ENCODE measurements at regions not wholly inside any gene's neighbourhood (a gene's known extent, or its start where the extent isn't known, plus 50 kb on each side); places are given as distances from the start of the nearest gene placed in this dataset.

DNA sequence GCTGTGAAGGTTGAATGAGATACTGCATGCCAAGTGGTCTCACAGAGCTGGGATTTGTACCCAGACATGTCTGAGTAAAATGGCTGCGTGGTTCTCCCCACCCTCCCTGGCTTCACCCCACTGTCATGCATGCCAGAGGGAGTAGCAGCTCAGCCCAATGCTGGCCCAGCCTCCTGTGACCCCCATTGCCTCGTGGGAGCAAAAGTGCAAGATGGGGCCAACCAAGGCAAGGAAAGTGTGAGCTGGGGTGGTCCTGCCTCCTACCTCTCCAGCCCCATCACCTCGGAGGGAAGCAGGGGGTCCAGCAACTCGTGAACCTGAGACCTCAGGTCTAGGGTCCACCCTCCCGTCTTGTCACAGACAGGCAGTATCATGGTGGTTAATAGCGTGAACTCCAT lies 209.8 kb upstream of the GRIK3 start:
- no peak overlapping the region for H3K4me3 ChIP-seq (ENCODE audit: low read length)
- no peaks in the 10 kb centered on the region for H3K9me3 ChIP-seq (ENCODE audit: insufficient read depth, low read depth, low read length)
- H3K9ac ChIP-seq (ENCODE audit: low read depth, low read length) = no peak overlapping the region
- peaks cover 18% of the 10 kb centered on the region; the same call in 1 of the 2 replicates for H3K27me3 ChIP-seq (ENCODE audit: insufficient read depth, low read length)
- H3K27ac ChIP-seq (ENCODE audit: low read length) = no peak overlapping the region
- H3K4me1 ChIP-seq (ENCODE audit: insufficient read depth, low read length) = peaks cover 11% of the 10 kb centered on the region; the same call in 1 of the 2 replicates
- no peaks in the 10 kb centered on the region for H3K36me3 ChIP-seq (ENCODE audit: insufficient read depth, low read depth, low read length)

DNA sequence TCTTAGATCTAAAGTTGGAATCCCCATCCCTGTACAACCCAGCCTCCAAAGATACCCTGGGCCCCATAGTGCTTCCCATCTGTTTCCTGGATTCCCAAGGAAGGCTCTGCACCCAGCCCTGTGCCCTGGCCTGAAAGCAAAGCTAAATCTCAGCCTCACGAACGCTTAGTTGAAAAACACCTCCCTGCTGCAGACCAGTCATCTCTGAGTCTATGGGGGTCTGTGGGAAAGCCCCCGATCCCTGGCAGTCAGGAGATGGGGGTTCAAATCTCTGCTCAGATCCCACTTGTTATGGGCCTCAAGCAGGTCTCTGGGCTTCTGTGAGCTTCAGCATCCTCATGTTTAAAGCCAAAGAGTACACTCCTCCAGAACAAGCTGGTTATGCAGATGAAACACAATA lies 210.5 kb upstream of the GRIK3 start:
- Histone ChIP-seq H3K4me3 (ENCODE audit: low read length) (no peak overlapping the region), H3K27me3 (ENCODE audit: insufficient read depth, low read length) (peaks cover 18% of the 10 kb centered on the region; the same call in 1 of the 2 replicates), H3K4me1 (ENCODE audit: insufficient read depth, low read length) (peaks cover 11% of the 10 kb centered on the region; the same call in 1 of the 2 replicates), H3K36me3 (ENCODE audit: insufficient read depth, low read depth, low read length) (no peaks in the 10 kb centered on the region), H3K9ac (ENCODE audit: low read depth, low read length) (no peak overlapping the region), H3K9me3 (ENCODE audit: insufficient read depth, low read depth, low read length) (no peaks in the 10 kb centered on the region), H3K27ac (ENCODE audit: low read length) (no peak overlapping the region)

DNA sequence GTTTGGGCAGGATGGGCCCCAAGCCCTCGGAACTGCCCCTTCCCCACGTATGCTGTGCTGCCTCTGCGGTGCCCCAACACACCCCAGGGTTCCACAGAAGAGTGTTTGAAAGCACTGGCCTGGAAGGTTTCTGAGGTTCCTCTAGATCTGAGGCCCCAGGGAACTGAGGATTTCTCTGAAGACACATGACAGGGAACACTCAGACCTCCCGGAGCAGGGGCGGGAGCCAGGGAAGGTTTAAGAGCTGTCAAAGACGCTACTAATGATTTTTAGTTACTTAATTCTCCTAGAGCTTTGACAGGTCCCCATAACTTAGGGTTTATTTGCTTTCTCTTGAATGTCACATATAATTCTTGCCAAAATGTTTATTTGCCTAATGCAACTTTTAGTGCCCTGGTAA lies 212.3 kb upstream of the GRIK3 start:
- Histone ChIP-seq H3K4me1 (ENCODE audit: insufficient read depth, low read length) (peaks cover 11% of the 10 kb centered on the region; the same call in 1 of the 2 replicates), H3K4me3 (ENCODE audit: low read length) (no peak overlapping the region), H3K9ac (ENCODE audit: low read depth, low read length) (no peak overlapping the region), H3K27ac (ENCODE audit: low read length) (no peak overlapping the region), H3K36me3 (ENCODE audit: insufficient read depth, low read depth, low read length) (no peaks in the 10 kb centered on the region), H3K9me3 (ENCODE audit: insufficient read depth, low read depth, low read length) (no peaks in the 10 kb centered on the region), H3K27me3 (ENCODE audit: insufficient read depth, low read length) (peaks cover 11% of the 10 kb centered on the region; the same call in 1 of the 2 replicates)

DNA sequence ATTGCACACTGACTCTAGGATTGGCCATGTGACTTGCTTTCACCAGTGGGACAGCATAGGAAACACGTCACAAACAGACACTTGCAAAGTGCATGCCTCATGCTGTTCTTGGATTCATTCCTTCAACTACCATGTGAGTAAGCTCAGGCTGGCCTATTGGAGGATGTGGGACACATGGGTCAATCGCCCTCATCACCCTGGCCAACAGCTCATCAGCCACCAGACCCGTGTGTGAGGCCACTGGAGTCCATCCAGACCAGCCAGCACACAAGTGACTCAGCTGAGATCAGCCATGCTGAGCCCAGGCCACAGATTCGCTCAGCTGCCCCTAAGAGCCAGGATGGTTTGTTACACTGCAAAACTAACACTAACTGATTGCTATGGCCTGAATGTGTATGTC lies 216.1 kb upstream of the GRIK3 start:
- Histone ChIP-seq H3K4me1 (ENCODE audit: insufficient read depth, low read length) (no peaks in the 10 kb centered on the region; the same call in 1 of the 2 replicates), H3K4me3 (ENCODE audit: low read length) (no peak overlapping the region), H3K9me3 (ENCODE audit: insufficient read depth, low read depth, low read length) (no peaks in the 10 kb centered on the region), H3K27ac (ENCODE audit: low read length) (no peak overlapping the region), H3K27me3 (ENCODE audit: insufficient read depth, low read length) (peaks cover 8% of the 10 kb centered on the region), H3K36me3 (ENCODE audit: insufficient read depth, low read depth, low read length) (no peaks in the 10 kb centered on the region), H3K9ac (ENCODE audit: low read depth, low read length) (no peak overlapping the region)

DNA sequence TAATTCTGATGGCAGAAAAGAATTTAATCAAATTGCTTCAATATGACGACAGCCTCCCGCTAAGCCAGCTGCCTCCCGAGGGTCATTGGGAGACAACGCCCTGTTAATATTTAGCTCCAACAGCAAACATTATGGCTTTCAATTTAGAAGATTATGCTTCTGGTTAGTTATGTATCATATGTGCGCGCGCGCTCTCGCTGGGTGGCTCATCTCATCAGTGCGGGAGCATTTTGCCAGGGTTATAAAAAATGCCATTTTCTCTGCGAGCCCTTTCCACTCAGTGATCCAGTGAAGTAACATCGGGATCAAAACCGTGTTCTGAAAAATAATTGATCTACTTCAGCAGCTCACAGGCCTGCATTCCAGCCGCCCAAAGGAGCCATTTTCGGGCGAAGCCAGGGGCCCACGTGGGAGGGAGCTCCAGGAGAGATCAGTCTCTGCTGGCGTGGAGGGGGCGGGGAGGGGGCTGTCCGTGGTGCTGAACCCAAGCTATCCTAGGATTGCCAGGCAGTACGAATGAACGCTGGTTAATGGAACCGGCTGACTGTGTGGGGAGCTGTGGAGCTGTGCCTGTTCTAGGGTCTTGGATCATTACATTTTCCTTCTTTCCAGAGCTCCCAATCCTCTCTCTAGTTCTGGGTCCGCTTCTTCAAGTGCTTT lies 219.1 kb upstream of the ZC3H12A start:
- Histone ChIP-seq H3K4me3 (ENCODE audit: low read length) (peak overlapping the region; percentile 59), H3K27ac (ENCODE audit: low read length) (no peak overlapping the region), H3K4me1 (ENCODE audit: insufficient read depth, low read length) (peaks cover 5% of the 10 kb centered on the region; the same call in 1 of the 2 replicates), H3K27me3 (ENCODE audit: insufficient read depth, low read length) (peaks cover 14% of the 10 kb centered on the region), H3K9ac (ENCODE audit: low read depth, low read length) (no peak overlapping the region), H3K9me3 (ENCODE audit: insufficient read depth, low read depth, low read length) (no peaks in the 10 kb centered on the region), H3K36me3 (ENCODE audit: insufficient read depth, low read depth, low read length) (no peaks in the 10 kb centered on the region)

DNA sequence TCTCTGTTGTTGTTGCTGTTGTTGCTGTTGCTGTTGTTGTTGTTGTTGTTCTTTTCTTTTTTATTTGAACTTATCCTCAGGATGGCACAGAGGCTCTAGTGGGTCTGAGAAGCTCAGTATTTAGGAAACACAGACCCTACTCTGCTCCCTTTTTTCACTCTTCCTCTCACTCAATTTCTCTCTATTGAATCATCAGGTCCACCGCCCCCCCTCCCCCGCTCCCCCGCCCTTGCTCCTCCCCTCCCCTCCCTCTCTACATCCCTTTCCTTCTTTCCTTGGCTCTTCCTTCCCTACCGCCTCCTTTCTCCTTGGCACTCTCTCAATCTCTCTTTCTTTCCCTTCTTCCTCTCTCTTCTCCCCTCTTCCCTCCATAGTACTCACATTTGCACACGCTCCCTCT lies 218.5 kb upstream of the ZC3H12A start:
- H3K9ac ChIP-seq (ENCODE audit: low read depth, low read length) = no peak overlapping the region
- H3K27me3 ChIP-seq (ENCODE audit: insufficient read depth, low read length) = peaks cover 14% of the 10 kb centered on the region
- no peaks in the 10 kb centered on the region for H3K9me3 ChIP-seq (ENCODE audit: insufficient read depth, low read depth, low read length)
- H3K4me1 ChIP-seq (ENCODE audit: insufficient read depth, low read length) = peaks cover 5% of the 10 kb centered on the region; the same call in 1 of the 2 replicates
- peak overlapping the region; percentile 57 for H3K4me3 ChIP-seq (ENCODE audit: low read length)
- H3K36me3 ChIP-seq (ENCODE audit: insufficient read depth, low read depth, low read length) = no peaks in the 10 kb centered on the region
- H3K27ac ChIP-seq (ENCODE audit: low read length) = no peak overlapping the region

DNA sequence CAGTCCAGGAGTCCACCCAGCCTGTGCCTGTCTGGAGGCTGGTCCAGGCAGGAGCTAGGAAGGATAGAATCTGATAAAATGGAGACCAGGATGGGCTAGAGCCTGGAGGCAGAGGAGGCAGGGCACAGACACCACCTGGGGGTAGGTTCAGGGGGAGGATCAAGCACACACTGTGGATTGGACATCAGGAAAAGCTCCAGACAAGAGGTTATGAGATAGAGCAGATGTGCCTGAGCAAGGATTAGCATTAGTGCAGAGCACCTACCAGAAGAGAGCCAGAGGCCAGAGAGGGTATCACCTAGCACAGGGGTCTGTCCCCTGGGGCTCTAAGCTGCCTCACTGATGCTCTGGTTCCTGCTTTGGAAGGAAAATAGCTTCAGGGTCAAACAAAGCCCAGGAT lies 216.7 kb upstream of the ZC3H12A start:
- Histone ChIP-seq H3K9ac (ENCODE audit: low read depth, low read length) (no peak overlapping the region), H3K27me3 (ENCODE audit: insufficient read depth, low read length) (peaks cover 14% of the 10 kb centered on the region), H3K4me1 (ENCODE audit: insufficient read depth, low read length) (peaks cover 5% of the 10 kb centered on the region; the same call in 1 of the 2 replicates), H3K4me3 (ENCODE audit: low read length) (no peak overlapping the region), H3K9me3 (ENCODE audit: insufficient read depth, low read depth, low read length) (no peaks in the 10 kb centered on the region), H3K27ac (ENCODE audit: low read length) (no peak overlapping the region), H3K36me3 (ENCODE audit: insufficient read depth, low read depth, low read length) (no peaks in the 10 kb centered on the region)

DNA sequence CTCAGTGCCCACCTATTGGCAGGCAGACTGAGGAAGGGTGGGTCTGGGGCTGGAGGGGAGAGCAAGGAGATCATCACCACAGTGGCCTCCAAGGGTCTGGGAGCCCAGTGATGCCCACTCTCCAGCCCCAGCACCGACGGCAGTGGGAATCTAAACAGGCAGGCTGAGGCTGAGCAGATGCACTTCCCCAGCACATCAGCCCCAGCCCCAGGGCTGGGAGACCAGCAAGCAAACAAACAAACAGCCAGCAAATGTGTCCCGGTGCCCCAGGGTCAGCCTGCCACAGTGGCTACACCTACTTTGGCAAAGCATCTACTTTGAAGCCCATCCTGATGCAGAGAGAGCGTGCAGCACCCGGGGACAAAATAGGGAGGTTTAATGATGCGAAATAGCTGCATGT lies 216.3 kb upstream of the ZC3H12A start:
- Histone ChIP-seq H3K9ac (ENCODE audit: low read depth, low read length) (no peak overlapping the region), H3K27me3 (ENCODE audit: insufficient read depth, low read length) (peaks cover 14% of the 10 kb centered on the region), H3K9me3 (ENCODE audit: insufficient read depth, low read depth, low read length) (no peaks in the 10 kb centered on the region), H3K27ac (ENCODE audit: low read length) (no peak overlapping the region), H3K4me3 (ENCODE audit: low read length) (no peak overlapping the region), H3K4me1 (ENCODE audit: insufficient read depth, low read length) (peaks cover 5% of the 10 kb centered on the region; the same call in 1 of the 2 replicates), H3K36me3 (ENCODE audit: insufficient read depth, low read depth, low read length) (no peaks in the 10 kb centered on the region)

DNA sequence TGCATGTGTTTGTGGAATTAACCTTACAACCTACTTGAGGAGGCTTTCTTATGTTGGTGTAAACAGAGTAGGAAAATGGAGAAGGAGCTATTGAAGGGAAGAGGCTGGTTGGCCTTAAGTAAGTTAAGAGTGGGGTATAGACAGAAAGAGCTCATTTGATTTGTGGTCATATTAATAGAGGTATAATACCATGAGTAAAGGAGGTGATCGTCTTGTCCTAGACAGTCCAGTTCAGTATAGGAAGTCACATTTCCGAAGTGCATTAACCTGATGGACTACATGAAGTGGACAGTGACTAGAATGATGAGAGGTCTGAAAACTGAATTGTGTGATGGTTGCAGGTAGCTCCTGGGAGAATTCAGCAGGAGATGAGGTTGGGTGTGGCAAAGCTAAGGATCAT lies 215.4 kb upstream of the ZC3H12A start:
- Histone ChIP-seq H3K27me3 (ENCODE audit: insufficient read depth, low read length) (peaks cover 14% of the 10 kb centered on the region), H3K9ac (ENCODE audit: low read depth, low read length) (no peak overlapping the region), H3K36me3 (ENCODE audit: insufficient read depth, low read depth, low read length) (no peaks in the 10 kb centered on the region), H3K9me3 (ENCODE audit: insufficient read depth, low read depth, low read length) (no peaks in the 10 kb centered on the region), H3K4me3 (ENCODE audit: low read length) (no peak overlapping the region), H3K27ac (ENCODE audit: low read length) (no peak overlapping the region), H3K4me1 (ENCODE audit: insufficient read depth, low read length) (peaks cover 5% of the 10 kb centered on the region; the same call in 1 of the 2 replicates)

DNA sequence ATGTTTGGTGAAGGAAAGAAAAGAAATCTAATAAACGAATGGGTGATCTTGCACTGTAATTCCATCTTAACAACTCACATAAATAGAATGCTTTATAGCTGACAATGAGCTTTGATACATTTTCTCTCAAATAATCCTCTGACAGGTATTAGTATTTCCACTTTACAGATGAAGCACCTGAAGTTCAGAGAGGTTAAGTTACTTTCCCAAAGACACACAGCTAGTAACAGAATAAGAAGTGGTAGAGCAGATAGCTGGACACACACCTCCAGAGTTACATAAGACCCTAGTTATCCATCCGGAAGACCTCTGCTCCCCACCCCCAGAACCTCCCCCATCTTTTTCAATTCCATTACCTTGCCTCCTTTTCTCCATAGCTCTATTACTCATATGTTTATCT lies 213.3 kb upstream of the ZC3H12A start:
- H3K9me3 ChIP-seq (ENCODE audit: insufficient read depth, low read depth, low read length) = no peaks in the 10 kb centered on the region
- H3K4me1 ChIP-seq (ENCODE audit: insufficient read depth, low read length) = peaks cover 3% of the 10 kb centered on the region; the same call in 1 of the 2 replicates
- H3K4me3 ChIP-seq (ENCODE audit: low read length) = no peak overlapping the region
- H3K27ac ChIP-seq (ENCODE audit: low read length) = no peak overlapping the region
- no peaks in the 10 kb centered on the region for H3K36me3 ChIP-seq (ENCODE audit: insufficient read depth, low read depth, low read length)
- no peak overlapping the region for H3K9ac ChIP-seq (ENCODE audit: low read depth, low read length)
- peaks cover 5% of the 10 kb centered on the region; the same call in 1 of the 2 replicates for H3K27me3 ChIP-seq (ENCODE audit: insufficient read depth, low read length)

DNA sequence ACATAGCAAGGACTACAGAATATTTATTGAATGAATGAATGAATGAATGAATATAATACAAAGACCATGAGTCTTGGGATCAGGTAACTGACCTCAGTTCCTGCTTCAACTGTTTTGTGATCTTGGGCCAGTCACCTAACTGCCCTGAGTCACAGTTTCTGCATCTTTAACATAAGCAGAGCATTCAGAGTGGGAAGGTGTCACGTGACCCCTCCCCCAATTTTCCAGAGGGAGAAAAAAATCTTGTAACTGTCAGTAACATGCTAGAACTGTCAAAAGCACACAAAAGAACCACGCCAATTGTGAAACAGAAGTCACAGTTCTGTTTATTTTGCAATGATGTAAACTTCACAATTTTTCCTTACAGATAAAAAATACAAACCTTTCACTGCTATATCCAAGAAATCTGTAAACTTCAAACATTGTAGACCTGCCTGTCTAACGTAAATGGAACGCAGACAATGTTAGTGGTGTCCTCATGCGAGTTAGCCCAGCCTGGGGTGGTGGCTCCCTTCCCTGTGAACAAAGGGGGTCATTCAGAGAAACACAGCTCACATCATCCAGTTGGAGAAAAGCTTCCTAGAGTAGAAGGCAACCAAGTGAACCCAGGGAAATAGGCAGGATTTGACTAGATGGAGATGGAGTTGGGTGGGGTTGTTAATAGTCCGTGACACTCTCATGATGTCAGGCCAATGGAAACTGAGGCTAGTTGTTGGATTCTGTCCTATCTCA lies 211.8 kb upstream of the ZC3H12A start:
- H3K27ac ChIP-seq (ENCODE audit: low read length) = no peak overlapping the region
- H3K4me1 ChIP-seq (ENCODE audit: insufficient read depth, low read length) = peaks cover 11% of the 10 kb centered on the region; the same call in 1 of the 2 replicates
- H3K9ac ChIP-seq (ENCODE audit: low read depth, low read length) = no peak overlapping the region
- H3K36me3 ChIP-seq (ENCODE audit: insufficient read depth, low read depth, low read length) = no peaks in the 10 kb centered on the region
- no peaks in the 10 kb centered on the region for H3K27me3 ChIP-seq (ENCODE audit: insufficient read depth, low read length)
- H3K9me3 ChIP-seq (ENCODE audit: insufficient read depth, low read depth, low read length) = no peaks in the 10 kb centered on the region
- H3K4me3 ChIP-seq (ENCODE audit: low read length) = no peak overlapping the region

DNA sequence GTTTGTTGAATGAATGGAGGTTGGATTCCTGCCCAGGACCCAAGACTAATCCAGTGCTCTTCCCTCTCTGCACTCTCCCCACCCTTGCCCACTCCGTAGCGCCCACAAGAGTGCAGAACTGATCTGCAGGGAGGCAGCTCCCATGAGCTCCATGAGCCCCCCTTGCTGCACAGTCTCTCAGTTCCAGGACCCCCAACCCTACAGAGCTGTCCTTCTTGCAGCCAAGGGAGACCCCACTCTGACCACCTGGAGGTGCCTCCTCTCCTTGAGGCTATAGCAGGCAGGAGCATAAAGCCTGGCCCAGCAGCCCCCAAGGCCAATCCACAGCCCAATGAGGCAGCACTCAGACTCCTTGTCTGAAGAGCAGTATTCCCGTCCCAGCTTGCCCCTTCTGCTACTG lies 209.2 kb upstream of the ZC3H12A start:
- Histone ChIP-seq H3K27me3 (ENCODE audit: insufficient read depth, low read length) (no peaks in the 10 kb centered on the region), H3K9ac (ENCODE audit: low read depth, low read length) (no peak overlapping the region), H3K27ac (ENCODE audit: low read length) (no peak overlapping the region), H3K36me3 (ENCODE audit: insufficient read depth, low read depth, low read length) (no peaks in the 10 kb centered on the region), H3K4me1 (ENCODE audit: insufficient read depth, low read length) (peaks cover 12% of the 10 kb centered on the region; the same call in 1 of the 2 replicates), H3K9me3 (ENCODE audit: insufficient read depth, low read depth, low read length) (no peaks in the 10 kb centered on the region), H3K4me3 (ENCODE audit: low read length) (no peak overlapping the region)

Measured in iPS-20b (cell line).